Gastrocnemius medialis (tissue), 4 donors: ENCODE measurements at regions not wholly inside any gene's neighbourhood (a gene's known extent, or its start where the extent isn't known, plus 50 kb on each side); places are given as distances from the start of the nearest gene placed in this dataset.

Source experiments
- ATAC-seq, 2 donors: fragments of 150-250 bp; one replicate each; pipeline ENCODE4 v1.9.1; 2016
- DNase-seq, 2 donors: peaks; one replicate each; pipeline ENCODE4 v3.0.0-alpha.2; 2019
- H3K27ac ChIP-seq, 4 donors: fragments of 200-600 bp; sonication (generic); 1 replicate in 1 of 4; 2 replicates in 3 of 4; pipeline ENCODE4 v1.5.1; 2016 to 2018; ENCODE audit warnings: mild to moderate bottlenecking in 2 of 4, moderate library complexity in 1 of 4
- H3K27me3 ChIP-seq, 3 donors: fragments of 200-600 bp; sonication (generic) in 2 of 3; 1 replicate in 1 of 3; 2 replicates in 2 of 3; pipeline versions ENCODE4 v1.5.1 to v1.6.0; 2016 to 2019; ENCODE audit warnings: mild to moderate bottlenecking in 1 of 3, moderate library complexity in 1 of 3
- H3K36me3 ChIP-seq, 2 donors: fragments of 200-600 bp; sonication (generic) in 1 of 2; one replicate each; pipeline ENCODE4 v1.5.1; 2017 to 2018
- H3K4me1 ChIP-seq, 2 donors: fragments of 200-600 bp; sonication (generic) in 1 of 2; one replicate each; pipeline ENCODE4 v1.5.1; 2016 to 2017; ENCODE audit warnings: mild to moderate bottlenecking in 2 of 2
- H3K4me3 ChIP-seq, 4 donors: fragments of 200-600 bp; sonication (generic) in 3 of 4; 1 replicate in 1 of 4; 2 replicates in 3 of 4; pipeline ENCODE4 v1.5.1; 2016 to 2019; ENCODE audit warnings: mild to moderate bottlenecking in 2 of 4
- H3K9me3 ChIP-seq, 3 donors: fragments of 200-600 bp; sonication (generic) in 2 of 3; 1 replicate in 1 of 3; 2 replicates in 2 of 3; pipeline ENCODE4 v1.5.1; 2016 to 2019
- POLR2A ChIP-seq, 2 donors: fragments of 450-650 bp; IDR thresholded peaks; one replicate each; pipeline ENCODE4 v1.6.1; 2017; ENCODE audit warnings: antibody characterized with exemption in 2 of 2, mild to moderate bottlenecking in 2 of 2, moderate library complexity in 2 of 2
- in situ Hi-C, 4 donors: fragments of 200-750 bp; cut with MboI; loops; one replicate each; pipeline versions ENCODE4 v1.15.0 to v1.8.0; 2017; ENCODE audit warnings: low sequenced_read_pairs in 4 of 4
- intact Hi-C: fragments of 100-400 bp; cut with DNase I; formaldehyde crosslinking; loops from one replicate; pipeline ENCODE4 v1.15.1; 2023; ENCODE audit warnings: low total_unique reads
- TF ChIP-seq, protein P1 (sequence below), 5 experiments: fragments of 450-650 bp in 3 of 5; fragments of 200-600 bp in 2 of 5; sonication (generic) in 2 of 5; IDR thresholded peaks in 4 of 5; conservative IDR thresholded peaks in 1 of 5; 1 replicate in 4 of 5; 2 replicates in 1 of 5; pipeline ENCODE4 v1.5.1; 2016 to 2019; ENCODE audit warnings: antibody characterized with exemption in 5 of 5, mild to moderate bottlenecking in 3 of 5, moderate library complexity in 3 of 5

DNA sequence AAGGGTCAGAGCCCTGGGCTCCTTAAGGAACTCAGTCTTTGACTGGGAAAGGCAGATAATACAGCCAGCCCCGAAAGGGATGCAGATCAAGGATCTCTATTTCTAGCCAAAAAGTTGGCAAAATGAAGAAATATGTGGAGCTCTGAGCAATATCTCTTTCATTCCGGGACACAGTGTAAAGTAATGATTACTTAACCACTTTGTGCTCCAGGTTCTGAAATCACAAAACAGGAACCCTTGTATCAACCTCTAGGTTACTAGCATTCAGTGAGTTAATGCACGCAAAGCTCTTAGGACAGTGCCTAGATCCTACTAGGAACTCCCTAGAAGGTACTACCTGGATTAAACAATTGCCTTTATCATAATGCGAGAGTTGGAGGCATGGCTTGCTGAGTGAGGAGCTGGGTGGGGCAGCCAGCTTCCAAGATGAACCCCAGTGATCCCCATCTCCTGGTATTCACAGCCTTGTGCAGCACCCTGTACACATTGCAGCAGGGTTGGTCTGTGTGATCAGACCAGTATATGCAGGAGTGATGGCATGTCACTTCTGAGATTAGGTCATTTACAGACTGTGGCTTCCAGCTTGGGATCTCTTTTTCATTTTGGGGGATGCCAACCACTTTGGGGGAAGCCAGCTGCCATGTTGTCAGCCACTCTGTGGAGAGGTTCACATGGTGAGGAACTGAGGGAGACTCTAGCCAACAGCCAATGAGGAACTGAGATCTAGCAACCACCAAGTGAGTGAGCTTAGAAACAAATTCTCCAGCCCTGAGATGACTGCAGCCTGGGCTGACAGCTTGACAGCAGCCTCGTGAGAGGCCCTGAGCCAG lies 103.1 kb upstream of the SLC44A1 start:
- in situ Hi-C loops = no loop called here
- no peak overlapping the region for H3K27ac ChIP-seq

DNA sequence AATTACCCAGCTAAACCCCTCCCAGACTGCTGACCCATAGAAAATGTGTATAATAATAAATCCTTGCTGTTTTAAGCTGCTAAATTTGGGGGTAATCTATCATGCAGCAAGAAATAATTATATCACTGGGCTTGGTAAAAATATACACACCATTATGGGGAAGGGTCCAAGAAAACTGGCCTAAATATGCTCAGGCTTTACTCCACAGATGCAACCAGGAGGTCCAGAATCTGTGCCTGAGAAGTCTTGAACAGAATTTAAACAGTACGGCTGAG lies 102.5 kb upstream of the SLC44A1 start:
- TF ChIP-seq POLR2A (IDR thresholded peaks at IDR 0.05) = no peak
- TF ChIP-seq, protein P1, sequence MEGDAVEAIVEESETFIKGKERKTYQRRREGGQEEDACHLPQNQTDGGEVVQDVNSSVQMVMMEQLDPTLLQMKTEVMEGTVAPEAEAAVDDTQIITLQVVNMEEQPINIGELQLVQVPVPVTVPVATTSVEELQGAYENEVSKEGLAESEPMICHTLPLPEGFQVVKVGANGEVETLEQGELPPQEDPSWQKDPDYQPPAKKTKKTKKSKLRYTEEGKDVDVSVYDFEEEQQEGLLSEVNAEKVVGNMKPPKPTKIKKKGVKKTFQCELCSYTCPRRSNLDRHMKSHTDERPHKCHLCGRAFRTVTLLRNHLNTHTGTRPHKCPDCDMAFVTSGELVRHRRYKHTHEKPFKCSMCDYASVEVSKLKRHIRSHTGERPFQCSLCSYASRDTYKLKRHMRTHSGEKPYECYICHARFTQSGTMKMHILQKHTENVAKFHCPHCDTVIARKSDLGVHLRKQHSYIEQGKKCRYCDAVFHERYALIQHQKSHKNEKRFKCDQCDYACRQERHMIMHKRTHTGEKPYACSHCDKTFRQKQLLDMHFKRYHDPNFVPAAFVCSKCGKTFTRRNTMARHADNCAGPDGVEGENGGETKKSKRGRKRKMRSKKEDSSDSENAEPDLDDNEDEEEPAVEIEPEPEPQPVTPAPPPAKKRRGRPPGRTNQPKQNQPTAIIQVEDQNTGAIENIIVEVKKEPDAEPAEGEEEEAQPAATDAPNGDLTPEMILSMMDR (IDR thresholded peaks at IDR 0.05 in 4 of 5, conservative IDR thresholded peaks at IDR 0.05 in 1 of 5) = no peak
- Histone ChIP-seq H3K27me3 (no peaks in the 10 kb centered on the region), H3K4me1 (no peaks in the 10 kb centered on the region), H3K27ac (no peak overlapping the region), H3K9me3 (no peaks in the 10 kb centered on the region), H3K36me3 (no peaks in the 10 kb centered on the region), H3K4me3 (no peak overlapping the region)
- ATAC-seq (no peak), DNase-seq (no peak)
- intact Hi-C loops (no loop called here), in situ Hi-C loops (no loop called here)

More for the DNA sequence above, 103.1 kb upstream of the SLC44A1 start:
- H3K4me1 ChIP-seq = no peaks in the 10 kb centered on the region
- ATAC-seq (no peak), DNase-seq (no peak)
- H3K4me3 ChIP-seq = no peak overlapping the region
- intact Hi-C loops = no loop called here
- TF ChIP-seq, protein P1 (IDR thresholded peaks at IDR 0.05 in 4 of 5, conservative IDR thresholded peaks at IDR 0.05 in 1 of 5) = no peak
- TF ChIP-seq POLR2A (IDR thresholded peaks at IDR 0.05) = no peak
- no peaks in the 10 kb centered on the region for H3K9me3 ChIP-seq
- no peaks in the 10 kb centered on the region for H3K27me3 ChIP-seq
- H3K36me3 ChIP-seq = no peaks in the 10 kb centered on the region

DNA sequence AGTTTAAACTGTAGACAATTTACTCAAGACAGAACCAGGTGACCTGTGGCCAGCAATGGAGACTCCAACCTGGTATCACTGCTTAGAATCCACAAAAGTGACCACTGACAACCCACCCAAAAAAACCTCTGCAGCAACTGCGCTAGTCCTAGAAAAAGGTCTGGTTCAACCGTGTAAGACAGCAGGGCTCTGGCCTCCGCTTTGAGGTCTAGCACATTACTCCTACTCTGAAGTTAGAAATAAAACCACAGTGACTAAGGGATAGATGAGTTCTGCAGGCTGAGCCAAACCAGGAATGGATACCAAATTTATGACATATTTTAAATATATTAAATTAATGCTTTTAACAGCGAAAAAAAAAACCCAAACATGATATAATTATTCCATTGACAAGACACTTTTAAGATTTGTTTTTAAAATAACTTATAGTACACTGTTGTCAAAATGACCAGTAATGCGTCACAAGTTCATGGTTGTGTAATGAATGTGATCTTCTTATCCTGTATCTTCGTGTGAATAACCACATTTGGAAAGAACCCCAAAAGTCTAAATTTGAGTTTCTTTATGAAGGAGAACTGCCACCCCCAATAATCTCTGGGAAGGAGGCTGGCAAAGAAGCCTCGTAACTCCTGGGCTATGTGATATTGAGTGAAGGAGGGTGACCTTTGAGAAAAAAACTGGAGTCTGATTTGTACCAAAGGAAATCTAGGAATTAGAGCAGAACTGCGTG lies 101.9 kb upstream of the SLC44A1 start:
- in situ Hi-C loops = no loop called here
- intact Hi-C loops = no loop called here
- no peak for TF ChIP-seq POLR2A (IDR thresholded peaks at IDR 0.05)
- TF ChIP-seq, protein P1 (IDR thresholded peaks at IDR 0.05 in 4 of 5, conservative IDR thresholded peaks at IDR 0.05 in 1 of 5) = no peak

DNA sequence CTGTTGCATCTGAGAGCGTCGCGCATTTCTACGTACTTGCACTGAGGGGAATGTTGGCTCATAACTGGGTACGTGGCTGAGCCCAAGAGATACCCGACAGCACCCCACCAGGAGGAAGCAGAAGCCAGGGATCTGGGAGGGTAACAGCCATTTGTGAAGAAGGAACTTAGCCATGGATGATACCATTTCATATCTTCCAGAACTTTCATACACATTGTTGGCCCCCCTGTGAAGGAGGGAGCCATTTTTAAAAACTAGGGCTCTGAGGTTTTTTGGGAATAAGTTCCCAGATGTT lies 101.4 kb upstream of the SLC44A1 start:
- in situ Hi-C loops (no loop called here), intact Hi-C loops (no loop called here)
- TF ChIP-seq POLR2A (IDR thresholded peaks at IDR 0.05) = no peak
- TF ChIP-seq, protein P1 (IDR thresholded peaks at IDR 0.05 in 4 of 5, conservative IDR thresholded peaks at IDR 0.05 in 1 of 5) = no peak
- H3K27ac ChIP-seq = no peak overlapping the region
- H3K36me3 ChIP-seq = no peaks in the 10 kb centered on the region
- no peaks in the 10 kb centered on the region for H3K4me1 ChIP-seq
- H3K9me3 ChIP-seq = no peaks in the 10 kb centered on the region
- H3K4me3 ChIP-seq = no peak overlapping the region
- ATAC-seq (no peak), DNase-seq (no peak)
- H3K27me3 ChIP-seq = no peaks in the 10 kb centered on the region

More for the DNA sequence above, 101.9 kb upstream of the SLC44A1 start:
- H3K36me3 ChIP-seq = no peaks in the 10 kb centered on the region
- DNase-seq (no peak), ATAC-seq (no peak)
- no peaks in the 10 kb centered on the region for H3K27me3 ChIP-seq
- no peaks in the 10 kb centered on the region for H3K4me1 ChIP-seq
- H3K9me3 ChIP-seq = no peaks in the 10 kb centered on the region
- no peak overlapping the region for H3K4me3 ChIP-seq
- no peak overlapping the region for H3K27ac ChIP-seq
